ENCODE measurements at regions not wholly inside any gene's neighbourhood (a gene's known extent, or its start where the extent isn't known, plus 50 kb on each side); places are given as distances from the start of the nearest gene placed in this dataset.

DNA sequence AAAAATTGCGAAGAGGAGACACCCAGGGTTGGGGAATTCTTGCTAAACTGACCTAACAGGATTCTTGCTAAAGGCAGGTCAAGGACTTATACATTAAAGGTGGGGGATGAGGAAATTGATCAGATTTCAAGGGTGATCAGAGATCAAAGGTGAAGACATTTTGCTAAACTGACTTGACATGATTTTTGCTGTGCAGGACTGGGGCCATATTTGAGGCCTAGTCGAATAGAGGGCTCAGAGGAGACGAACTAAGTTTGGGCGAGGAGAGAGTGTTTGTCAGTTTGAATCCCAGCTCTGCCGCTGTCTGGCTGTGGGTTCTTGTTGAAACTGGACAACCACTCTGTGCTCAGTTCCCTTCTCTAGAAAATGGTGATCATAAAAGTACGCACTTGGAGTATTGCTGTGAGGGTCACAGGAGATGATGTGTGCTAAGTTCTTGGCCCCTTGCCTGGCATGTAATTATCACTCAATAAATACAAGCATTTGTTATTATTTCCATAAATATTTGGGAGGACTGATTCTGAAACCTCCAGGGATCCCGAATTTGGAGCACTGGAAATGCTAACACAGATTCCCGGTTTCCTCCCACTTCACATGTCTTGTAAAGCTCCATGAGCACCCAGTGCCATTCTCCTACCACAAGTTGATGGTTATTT is 364.8 kb upstream of the PROK2 start:
- Histone ChIP-seq H3K27me3 (ENCODE audit: insufficient read depth, low read depth) (no peaks in the 10 kb centered on the region), H3K9ac (no peak overlapping the region), H2AFZ (ENCODE audit: low read depth) (no peak overlapping the region), H3K4me3 (IDR thresholded peaks at IDR 0.05; ENCODE audit: insufficient read depth, low read depth, low read length) (no peak overlapping the region), H3K4me1 (ENCODE audit: low read depth, poor library complexity, severe bottlenecking) (no peaks in the 10 kb centered on the region), H3K36me3 (ENCODE audit: insufficient read depth) (no peaks in the 10 kb centered on the region), H3K27ac (no peak overlapping the region), H3K79me2 (ENCODE audit: insufficient read depth, low read depth) (no peaks in the 10 kb centered on the region), H3K4me2 (no peak overlapping the region), H4K20me1 (ENCODE audit: insufficient read depth) (no peaks in the 10 kb centered on the region)
- TF ChIP-seq CTCF (conservative IDR thresholded peaks at IDR 0.05; ENCODE audit: low read depth, low read length), result no peak

- Histone ChIP-seq H3K27me3 (ENCODE audit: insufficient read depth, low read depth) (no peaks in the 10 kb centered on the region), H3K79me2 (ENCODE audit: insufficient read depth, low read depth) (no peaks in the 10 kb centered on the region), H3K4me1 (ENCODE audit: low read depth, poor library complexity, severe bottlenecking) (no peaks in the 10 kb centered on the region), H3K9ac (no peak overlapping the region), H3K27ac (no peak overlapping the region), H2AFZ (ENCODE audit: low read depth) (no peak overlapping the region), H3K4me3 (IDR thresholded peaks at IDR 0.05; ENCODE audit: insufficient read depth, low read depth, low read length) (no peak overlapping the region), H4K20me1 (ENCODE audit: insufficient read depth) (no peaks in the 10 kb centered on the region), H3K4me2 (no peak overlapping the region), H3K36me3 (ENCODE audit: insufficient read depth) (no peaks in the 10 kb centered on the region)
- TF ChIP-seq CTCF (conservative IDR thresholded peaks at IDR 0.05; ENCODE audit: low read depth, low read length), result no peak
These were observed 362.7 kb upstream of the PROK2 start for GRCh38 chr3:72147600-72147999.

DNA sequence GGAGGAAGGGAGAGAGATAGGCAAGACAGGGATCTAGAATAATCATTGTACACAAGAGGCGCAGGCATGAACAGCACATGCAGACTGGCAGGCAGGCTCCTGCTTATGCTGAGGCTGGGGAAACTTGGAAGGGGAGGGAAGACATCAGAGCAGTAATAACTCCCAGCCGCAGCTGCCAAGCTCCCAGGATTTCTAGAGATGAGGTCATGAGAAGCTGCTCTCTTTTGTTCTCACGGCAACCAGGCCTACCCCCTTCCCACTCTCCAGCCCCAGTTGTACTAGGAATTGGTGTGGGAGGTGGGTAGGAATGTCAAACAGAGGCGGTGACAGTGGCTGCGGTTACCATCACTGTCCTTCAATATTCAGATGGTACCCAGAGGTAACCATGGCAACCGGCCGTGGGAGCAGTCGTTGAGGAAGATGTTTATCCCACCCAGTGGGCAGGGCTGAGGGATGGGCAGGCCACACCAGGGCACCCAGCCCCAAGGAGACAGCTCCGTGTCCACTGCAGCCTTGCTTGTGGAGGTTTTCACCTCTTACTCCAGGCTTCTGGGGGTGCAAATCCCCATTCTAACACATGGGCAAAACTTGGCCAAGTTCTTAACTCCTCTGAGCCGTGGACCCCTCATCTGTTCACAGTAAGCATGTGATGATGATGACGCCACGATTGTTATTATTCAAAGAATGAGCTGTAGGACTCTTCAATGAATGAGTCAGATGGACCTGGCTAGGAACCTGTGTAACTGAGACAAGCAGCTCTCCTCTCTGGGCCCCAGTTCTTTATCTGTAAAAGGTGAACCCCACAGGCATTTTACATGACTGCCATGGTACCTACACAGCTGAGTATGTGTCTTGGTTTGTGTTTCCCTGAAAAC is 360.8 kb upstream of the PROK2 start:
- Histone ChIP-seq H3K27ac (no peak overlapping the region), H3K36me3 (ENCODE audit: insufficient read depth) (no peaks in the 10 kb centered on the region), H3K4me1 (ENCODE audit: low read depth, poor library complexity, severe bottlenecking) (no peaks in the 10 kb centered on the region), H3K27me3 (ENCODE audit: insufficient read depth, low read depth) (no peaks in the 10 kb centered on the region), H3K9ac (no peak overlapping the region), H3K4me2 (no peak overlapping the region), H3K79me2 (ENCODE audit: insufficient read depth, low read depth) (no peaks in the 10 kb centered on the region), H3K4me3 (IDR thresholded peaks at IDR 0.05; ENCODE audit: insufficient read depth, low read depth, low read length) (no peak overlapping the region), H4K20me1 (ENCODE audit: insufficient read depth) (no peaks in the 10 kb centered on the region), H2AFZ (ENCODE audit: low read depth) (no peak overlapping the region)
- TF ChIP-seq CTCF (conservative IDR thresholded peaks at IDR 0.05; ENCODE audit: low read depth, low read length), result no peak

GRCh38 chr3:72144773-72145505 is 360.0 kb upstream of the PROK2 start:
- no peaks in the 10 kb centered on the region for H4K20me1 ChIP-seq (ENCODE audit: insufficient read depth)
- no peak overlapping the region for H3K27ac ChIP-seq
- H3K27me3 ChIP-seq (ENCODE audit: insufficient read depth, low read depth), result no peaks in the 10 kb centered on the region
- H3K9ac ChIP-seq, result no peak overlapping the region
- no peak overlapping the region for H3K4me2 ChIP-seq
- H2AFZ ChIP-seq (ENCODE audit: low read depth), result no peak overlapping the region
- H3K79me2 ChIP-seq (ENCODE audit: insufficient read depth, low read depth), result no peaks in the 10 kb centered on the region
- TF ChIP-seq CTCF (conservative IDR thresholded peaks at IDR 0.05; ENCODE audit: low read depth, low read length), result no peak
- H3K4me3 ChIP-seq (IDR thresholded peaks at IDR 0.05; ENCODE audit: insufficient read depth, low read depth, low read length), result no peak overlapping the region
- H3K36me3 ChIP-seq (ENCODE audit: insufficient read depth), result no peaks in the 10 kb centered on the region
- H3K4me1 ChIP-seq (ENCODE audit: low read depth, poor library complexity, severe bottlenecking), result no peaks in the 10 kb centered on the region
